Liver (tissue), 8 donors: ENCODE measurements at regions not wholly inside any gene's neighbourhood (a gene's known extent, or its start where the extent isn't known, plus 50 kb on each side); places are given as distances from the start of the nearest gene placed in this dataset.

Source experiments
- DNase-seq: peaks from one replicate; pipeline ENCODE4 v3.0.0-alpha.2; 2017; ENCODE audit warnings: low spot score
- H3K27ac ChIP-seq, 2 donors: one replicate each; pipeline ENCODE4 v1.7.0; 2013; ENCODE audit warnings: inconsistent platforms in 2 of 2, low read length in 2 of 2, control low read depth in 1 of 2, low read depth in 1 of 2, mild to moderate bottlenecking in 1 of 2
- H3K27me3 ChIP-seq, 4 donors: one replicate each; pipeline versions ENCODE4 v1.6.1 to v1.7.0; 2013; ENCODE audit warnings: low read length in 3 of 4, inconsistent platforms in 1 of 4, mild to moderate bottlenecking in 1 of 4, moderate library complexity in 1 of 4; ENCODE audit not compliant: control insufficient read depth in 4 of 4, insufficient read depth in 4 of 4
- H3K36me3 ChIP-seq, 4 donors: one replicate each; pipeline versions ENCODE4 v1.6.1 to v1.7.0; 2013; ENCODE audit warnings: low read length in 3 of 4, mild to moderate bottlenecking in 3 of 4, low read depth in 1 of 4, moderate library complexity in 1 of 4; ENCODE audit not compliant: control insufficient read depth in 4 of 4, insufficient read depth in 3 of 4
- H3K4me1 ChIP-seq, 4 donors: one replicate each; pipeline versions ENCODE4 v1.6.1 to v1.7.0; 2013; ENCODE audit warnings: low read length in 3 of 4, mild to moderate bottlenecking in 3 of 4, moderate library complexity in 1 of 4; ENCODE audit not compliant: control insufficient read depth in 4 of 4, insufficient read depth in 4 of 4
- H3K4me3 ChIP-seq, 3 donors: one replicate each; pipeline versions ENCODE4 v1.6.1 to v1.7.0; 2013; ENCODE audit warnings: low read length in 3 of 3, control low read depth in 1 of 3, low read depth in 1 of 3, mild to moderate bottlenecking in 1 of 3
- H3K9ac ChIP-seq, 2 donors: one replicate each; pipeline ENCODE4 v1.7.0; 2013; ENCODE audit warnings: low read length in 2 of 2, mild to moderate bottlenecking in 2 of 2, moderate library complexity in 2 of 2, control low read depth in 1 of 2, low read depth in 1 of 2
- H3K9me3 ChIP-seq, 4 donors: one replicate each; pipeline versions ENCODE4 v1.6.1 to v1.7.0; 2013; ENCODE audit warnings: low read length in 3 of 4; ENCODE audit not compliant: control insufficient read depth in 4 of 4
- EGR1 ChIP-seq, 2 donors: IDR thresholded peaks; 2 replicates each; pipeline ENCODE4 v1.6.1; 2016 to 2018; ENCODE audit warnings: antibody characterized with exemption in 2 of 2, low read depth in 2 of 2
- FOXA1 ChIP-seq: IDR thresholded peaks from 2 replicates; pipeline ENCODE4 v1.6.1; 2016; ENCODE audit warnings: antibody characterized with exemption
- FOXA2 ChIP-seq: IDR thresholded peaks from 2 replicates; pipeline ENCODE4 v1.6.1; 2016; ENCODE audit warnings: antibody characterized with exemption
- GABPA ChIP-seq, 2 donors: IDR thresholded peaks in 1 of 2; conservative IDR thresholded peaks in 1 of 2; 2 replicates each; pipeline ENCODE4 v1.6.1; 2016; ENCODE audit warnings: antibody characterized with exemption in 2 of 2, mild to moderate bottlenecking in 1 of 2, moderate library complexity in 1 of 2
- HNF4A ChIP-seq, 2 donors: conservative IDR thresholded peaks; 2 replicates each; pipeline ENCODE4 v1.6.1; 2016; ENCODE audit warnings: antibody characterized with exemption in 2 of 2, mild to moderate bottlenecking in 2 of 2
- HNF4G ChIP-seq: IDR thresholded peaks from 2 replicates; pipeline ENCODE4 v1.6.1; 2016; ENCODE audit warnings: antibody characterized with exemption
- JUND ChIP-seq, 2 donors: IDR thresholded peaks; 2 replicates each; pipeline ENCODE4 v1.6.1; 2016; ENCODE audit warnings: antibody characterized with exemption in 2 of 2
- NR2F2 ChIP-seq: IDR thresholded peaks from 2 replicates; pipeline ENCODE4 v1.6.1; 2016; ENCODE audit warnings: antibody characterized with exemption
- RAD21 ChIP-seq, 2 donors: IDR thresholded peaks; 2 replicates each; pipeline ENCODE4 v1.6.1; 2016; ENCODE audit warnings: antibody characterized with exemption in 2 of 2, mild to moderate bottlenecking in 2 of 2
- REST ChIP-seq: IDR thresholded peaks from 2 replicates; pipeline ENCODE4 v1.6.1; 2016; ENCODE audit warnings: antibody characterized with exemption, mild to moderate bottlenecking
- RXRA ChIP-seq, 2 donors: IDR thresholded peaks; 2 replicates each; pipeline ENCODE4 v1.6.1; 2017 to 2018; ENCODE audit warnings: antibody characterized with exemption in 2 of 2, mild to moderate bottlenecking in 1 of 2
- SP1 ChIP-seq: IDR thresholded peaks from 2 replicates; pipeline ENCODE4 v1.6.1; 2018; ENCODE audit warnings: antibody characterized with exemption, mild to moderate bottlenecking
- TAF1 ChIP-seq: conservative IDR thresholded peaks from 2 replicates; pipeline ENCODE4 v1.6.1; 2016; ENCODE audit warnings: antibody characterized with exemption, mild to moderate bottlenecking
- YY1 ChIP-seq: IDR thresholded peaks from 2 replicates; pipeline ENCODE4 v1.6.1; 2016; ENCODE audit warnings: antibody characterized with exemption, mild to moderate bottlenecking
- ZBTB33 ChIP-seq: IDR thresholded peaks from 2 replicates; pipeline ENCODE4 v1.6.1; 2016; ENCODE audit warnings: antibody characterized with exemption
- WGBS: extraction: QIAGEN DNeasy Blood & Tissue Kit; methylation state at CpG from one replicate; pipeline ENCODE4 v1.1.7; 2013; 5-methylcytosine and 5-hydroxymethylcytosine counted together
- TF ChIP-seq, protein P1 (sequence below): IDR thresholded peaks from 2 replicates; pipeline ENCODE4 v1.6.1; 2016; ENCODE audit warnings: antibody characterized with exemption
- TF ChIP-seq, protein P2 (sequence below): IDR thresholded peaks from 2 replicates; pipeline ENCODE4 v1.6.1; 2016; ENCODE audit warnings: antibody characterized with exemption
- TF ChIP-seq, protein P3 (sequence below): fragments of 150-350 bp; IDR thresholded peaks from 2 replicates; pipeline ENCODE4 v1.5.1; 2017; ENCODE audit warnings: improper control_type of control experiment, low read depth, low read length; ENCODE audit not compliant: missing input control
- donor health status: healthy.
- donor health status: healthy.
- donor health status: healthy.
- donor health status: healthy.
- donor health status: healthy.

GRCh38 chr6:50330963-50331362, 281.2 kb upstream of the DEFB112 start:
- H3K9ac ChIP-seq, result no peak overlapping the region
- 87% methylated on average over 3 of the region's 3 CpGs for WGBS
- TF ChIP-seq RAD21 (IDR thresholded peaks at IDR 0.05) (no peak), SP1 (no peak), GABPA (IDR thresholded peaks at IDR 0.05 in 1 of 2, conservative IDR thresholded peaks at IDR 0.05 in 1 of 2) (no peak), RXRA (IDR thresholded peaks at IDR 0.05) (no peak), FOXA1 (no peak), NR2F2 (no peak), TAF1 (no peak), EGR1 (IDR thresholded peaks at IDR 0.05; ENCODE audit: low read depth in 2 of 2) (no peak), HNF4A (conservative IDR thresholded peaks at IDR 0.05) (no peak), FOXA2 (no peak), JUND (IDR thresholded peaks at IDR 0.05) (no peak), ZBTB33 (no peak), YY1 (no peak), HNF4G (no peak), REST (no peak)
- TF ChIP-seq, protein P1, sequence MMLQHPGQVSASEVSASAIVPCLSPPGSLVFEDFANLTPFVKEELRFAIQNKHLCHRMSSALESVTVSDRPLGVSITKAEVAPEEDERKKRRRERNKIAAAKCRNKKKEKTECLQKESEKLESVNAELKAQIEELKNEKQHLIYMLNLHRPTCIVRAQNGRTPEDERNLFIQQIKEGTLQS, result no peak
- TF ChIP-seq, protein P2, sequence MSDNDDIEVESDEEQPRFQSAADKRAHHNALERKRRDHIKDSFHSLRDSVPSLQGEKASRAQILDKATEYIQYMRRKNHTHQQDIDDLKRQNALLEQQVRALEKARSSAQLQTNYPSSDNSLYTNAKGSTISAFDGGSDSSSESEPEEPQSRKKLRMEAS, result no peak
- TF ChIP-seq, protein P3, sequence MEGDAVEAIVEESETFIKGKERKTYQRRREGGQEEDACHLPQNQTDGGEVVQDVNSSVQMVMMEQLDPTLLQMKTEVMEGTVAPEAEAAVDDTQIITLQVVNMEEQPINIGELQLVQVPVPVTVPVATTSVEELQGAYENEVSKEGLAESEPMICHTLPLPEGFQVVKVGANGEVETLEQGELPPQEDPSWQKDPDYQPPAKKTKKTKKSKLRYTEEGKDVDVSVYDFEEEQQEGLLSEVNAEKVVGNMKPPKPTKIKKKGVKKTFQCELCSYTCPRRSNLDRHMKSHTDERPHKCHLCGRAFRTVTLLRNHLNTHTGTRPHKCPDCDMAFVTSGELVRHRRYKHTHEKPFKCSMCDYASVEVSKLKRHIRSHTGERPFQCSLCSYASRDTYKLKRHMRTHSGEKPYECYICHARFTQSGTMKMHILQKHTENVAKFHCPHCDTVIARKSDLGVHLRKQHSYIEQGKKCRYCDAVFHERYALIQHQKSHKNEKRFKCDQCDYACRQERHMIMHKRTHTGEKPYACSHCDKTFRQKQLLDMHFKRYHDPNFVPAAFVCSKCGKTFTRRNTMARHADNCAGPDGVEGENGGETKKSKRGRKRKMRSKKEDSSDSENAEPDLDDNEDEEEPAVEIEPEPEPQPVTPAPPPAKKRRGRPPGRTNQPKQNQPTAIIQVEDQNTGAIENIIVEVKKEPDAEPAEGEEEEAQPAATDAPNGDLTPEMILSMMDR, result no peak
- no peaks in the 10 kb centered on the region for H3K27me3 ChIP-seq
- peaks cover 0 to 4% (median 0%) of the 10 kb centered on the region in 4 donors for H3K9me3 ChIP-seq
- no peak overlapping the region for H3K27ac ChIP-seq
- no peak for DNase-seq
- no peaks in the 10 kb centered on the region for H3K36me3 ChIP-seq
- H3K4me3 ChIP-seq, result no peak overlapping the region
- H3K4me1 ChIP-seq, result no peaks in the 10 kb centered on the region

- H3K4me1 ChIP-seq, result no peaks in the 10 kb centered on the region
- no peaks in the 10 kb centered on the region for H3K27me3 ChIP-seq
- H3K9ac ChIP-seq, result no peak overlapping the region
- 84% methylated on average over 4 of the region's 4 CpGs for WGBS
- H3K9me3 ChIP-seq, result no peaks in the 10 kb centered on the region
- H3K36me3 ChIP-seq, result no peaks in the 10 kb centered on the region
- no peak for DNase-seq
- no peak overlapping the region for H3K27ac ChIP-seq
- H3K4me3 ChIP-seq, result no peak overlapping the region
- TF ChIP-seq HNF4G, result no peak
- no peak for TF ChIP-seq RAD21 (IDR thresholded peaks at IDR 0.05)
- no peak for TF ChIP-seq YY1
- TF ChIP-seq EGR1 (IDR thresholded peaks at IDR 0.05; ENCODE audit: low read depth in 2 of 2), result no peak
- TF ChIP-seq, protein P3, result no peak
- no peak for TF ChIP-seq FOXA1
- TF ChIP-seq GABPA (IDR thresholded peaks at IDR 0.05 in 1 of 2, conservative IDR thresholded peaks at IDR 0.05 in 1 of 2), result no peak
- no peak for TF ChIP-seq NR2F2
- TF ChIP-seq RXRA (IDR thresholded peaks at IDR 0.05), result no peak
- no peak for TF ChIP-seq HNF4A (conservative IDR thresholded peaks at IDR 0.05)
- TF ChIP-seq REST, result no peak
- TF ChIP-seq SP1, result no peak
- TF ChIP-seq FOXA2, result no peak
- TF ChIP-seq TAF1, result no peak
These were observed 284.0 kb upstream of the DEFB112 start for GRCh38 chr6:50333696-50334095.
